ENCODE measurements at regions not wholly inside any gene's neighbourhood (a gene's known extent, or its start where the extent isn't known, plus 50 kb on each side); places are given as distances from the start of the nearest gene placed in this dataset.

DNA sequence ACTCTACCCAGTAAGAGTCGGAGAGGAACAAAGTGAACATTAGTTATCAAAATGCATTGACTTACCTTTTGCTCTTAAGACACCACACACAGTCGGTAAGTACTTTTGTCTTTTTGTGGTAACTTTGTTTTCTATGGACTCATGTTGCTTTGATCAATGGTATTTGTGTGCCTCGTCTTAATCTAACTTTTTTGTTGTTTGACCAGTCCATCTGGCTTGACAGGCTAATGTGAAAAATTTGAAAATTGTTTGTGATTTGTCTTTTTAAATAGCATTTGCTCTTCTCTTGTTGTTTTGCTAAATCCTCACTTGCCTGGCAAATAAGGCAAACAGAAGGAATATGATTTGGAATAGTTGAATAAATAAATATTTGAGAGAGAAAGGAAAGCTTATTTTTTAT is 71.4 kb upstream of the CHD1 start:
- TF ChIP-seq, protein P1, sequence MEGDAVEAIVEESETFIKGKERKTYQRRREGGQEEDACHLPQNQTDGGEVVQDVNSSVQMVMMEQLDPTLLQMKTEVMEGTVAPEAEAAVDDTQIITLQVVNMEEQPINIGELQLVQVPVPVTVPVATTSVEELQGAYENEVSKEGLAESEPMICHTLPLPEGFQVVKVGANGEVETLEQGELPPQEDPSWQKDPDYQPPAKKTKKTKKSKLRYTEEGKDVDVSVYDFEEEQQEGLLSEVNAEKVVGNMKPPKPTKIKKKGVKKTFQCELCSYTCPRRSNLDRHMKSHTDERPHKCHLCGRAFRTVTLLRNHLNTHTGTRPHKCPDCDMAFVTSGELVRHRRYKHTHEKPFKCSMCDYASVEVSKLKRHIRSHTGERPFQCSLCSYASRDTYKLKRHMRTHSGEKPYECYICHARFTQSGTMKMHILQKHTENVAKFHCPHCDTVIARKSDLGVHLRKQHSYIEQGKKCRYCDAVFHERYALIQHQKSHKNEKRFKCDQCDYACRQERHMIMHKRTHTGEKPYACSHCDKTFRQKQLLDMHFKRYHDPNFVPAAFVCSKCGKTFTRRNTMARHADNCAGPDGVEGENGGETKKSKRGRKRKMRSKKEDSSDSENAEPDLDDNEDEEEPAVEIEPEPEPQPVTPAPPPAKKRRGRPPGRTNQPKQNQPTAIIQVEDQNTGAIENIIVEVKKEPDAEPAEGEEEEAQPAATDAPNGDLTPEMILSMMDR (IDR thresholded peaks at IDR 0.05): no peak
- TF ChIP-seq POLR2A (IDR thresholded peaks at IDR 0.05): no peak

All from esophagus squamous epithelium (tissue), 4 donors.